DMS 273 treated with DMSO at 0.1 percent for 48 hours (cell line): ENCODE measurements at regions not wholly inside any gene's neighbourhood (a gene's known extent, or its start where the extent isn't known, plus 50 kb on each side); places are given as distances from the start of the nearest gene placed in this dataset.

Experiments used
- DNase-seq: peaks from one replicate; lab custom pipeline; 2025; lab: John Stamatoyannopoulos, UW

DNA sequence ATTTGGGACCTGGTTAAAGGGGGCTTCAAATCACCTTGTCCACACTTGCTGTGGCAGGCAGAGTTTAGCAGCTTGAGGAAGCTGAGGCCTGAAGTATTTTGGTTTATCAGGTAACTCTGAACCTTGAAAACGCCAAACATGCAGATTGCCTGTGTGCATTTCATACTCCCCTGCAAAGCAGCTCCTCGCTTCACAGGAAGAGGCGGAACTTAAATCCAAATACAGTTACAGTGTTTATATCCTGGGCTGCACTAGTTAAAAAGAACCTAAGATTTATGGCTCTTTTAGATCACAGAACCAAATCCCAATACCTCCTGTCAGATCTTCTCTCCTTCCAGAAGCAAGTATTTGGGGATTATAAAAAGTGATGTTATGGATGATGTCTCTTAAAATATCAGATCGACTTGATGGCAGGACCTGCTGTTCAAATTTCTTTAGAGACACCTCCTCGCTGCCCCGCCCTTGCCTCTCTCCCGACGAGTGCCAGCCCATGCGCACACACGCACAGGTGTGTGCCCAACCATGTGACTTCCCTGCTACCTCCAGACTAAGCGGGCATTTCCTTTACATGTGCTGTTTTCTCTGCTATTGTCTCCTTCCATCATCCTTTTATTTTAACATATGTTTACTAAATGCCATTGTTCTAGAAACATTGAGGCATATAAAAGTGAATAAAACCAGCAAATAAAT lies 224.6 kb upstream of the FOXQ1 start:
- no peak for DNase-seq

DNA sequence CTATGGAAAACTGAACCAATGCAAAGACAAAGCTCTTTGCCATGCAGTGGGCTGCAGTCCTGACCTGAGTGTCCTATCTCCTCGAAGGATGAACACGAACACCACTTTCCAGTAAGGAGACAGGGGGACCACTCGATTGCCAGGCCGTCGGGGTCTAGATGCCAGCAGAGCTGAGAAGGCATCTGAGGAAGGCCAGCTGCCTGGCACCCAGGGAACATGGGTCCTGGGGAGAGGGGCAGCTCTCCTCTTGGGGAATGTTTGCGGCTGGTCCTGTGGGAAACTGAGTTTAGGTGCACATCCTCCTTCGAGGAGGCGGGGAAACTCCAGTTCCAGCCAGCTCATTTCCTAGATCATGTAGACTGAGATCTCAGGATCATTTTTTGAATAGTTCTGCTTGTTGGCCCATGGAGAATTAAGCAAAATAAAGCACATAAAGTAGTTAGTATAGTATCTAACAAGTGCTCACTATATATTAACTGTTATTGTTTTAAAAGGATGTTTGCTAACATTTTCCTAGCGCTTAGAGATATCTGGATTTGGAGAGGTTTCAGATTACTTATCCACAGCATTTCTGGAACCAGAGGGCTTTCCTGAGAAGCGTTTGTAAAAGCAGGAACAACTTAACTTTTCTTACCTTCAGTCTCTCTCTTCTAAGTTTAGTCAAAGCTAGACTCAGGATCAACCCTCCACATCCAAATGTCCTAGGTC lies 225.3 kb upstream of the FOXQ1 start:
- DNase-seq = no peak

GRCh38 chr6:1082285-1082935 lies 229.5 kb upstream of the FOXQ1 start:
- DNase-seq = no peak

GRCh38 chr6:1081551-1082284 lies 230.2 kb upstream of the FOXQ1 start:
- DNase-seq = no peak

DNA sequence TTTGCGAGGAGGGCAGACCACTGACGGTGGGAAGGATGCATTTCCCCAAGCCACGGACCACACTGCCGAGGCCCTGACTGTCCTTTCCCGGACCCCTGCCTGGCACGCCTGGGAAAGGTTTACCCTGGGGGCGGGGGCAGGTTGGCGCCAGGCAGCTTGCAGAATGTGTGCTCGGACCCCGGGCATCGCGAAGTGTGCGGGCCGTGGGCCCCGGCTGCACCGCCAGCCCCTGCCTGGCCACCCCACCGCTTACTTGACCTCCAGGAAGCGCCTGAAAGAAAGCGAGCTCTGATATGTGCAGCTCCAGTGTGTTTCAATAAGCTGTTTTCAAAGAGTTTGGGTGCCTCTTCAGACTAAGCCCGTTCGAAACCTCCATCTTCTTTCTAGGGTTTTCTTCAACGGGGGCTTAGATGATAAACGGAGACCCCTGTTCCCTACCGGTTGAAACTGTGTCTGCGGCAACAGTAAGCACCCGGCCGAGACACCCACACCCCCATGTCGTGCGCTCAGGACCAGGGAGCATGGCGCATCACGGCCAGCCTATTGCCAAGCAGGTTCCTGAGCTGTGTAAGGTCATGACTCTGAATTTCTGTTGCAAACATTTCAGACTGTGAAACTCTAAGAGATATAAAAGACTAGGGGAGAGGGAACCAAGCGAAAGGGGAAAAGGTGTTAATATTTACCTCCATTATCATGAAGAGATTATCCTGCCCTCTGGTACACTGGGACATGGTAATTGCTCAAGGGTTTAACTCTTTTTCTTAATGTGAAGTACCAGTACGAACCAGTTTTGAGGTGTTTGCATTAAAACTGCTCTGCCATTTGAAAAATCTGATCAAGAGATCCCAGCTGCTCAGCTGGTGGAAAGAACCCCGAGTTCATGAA lies 231.2 kb upstream of the FOXQ1 start:
- DNase-seq = no peak

- DNase-seq = no peak
These were observed 232.4 kb upstream of the FOXQ1 start for GRCh38 chr6:1079525-1079924.

- DNase-seq = no peak
These were observed 234.2 kb upstream of the FOXQ1 start for GRCh38 chr6:1077478-1078416.

GRCh38 chr6:1076531-1077459 lies 235.1 kb upstream of the FOXQ1 start:
- no peak for DNase-seq

GRCh38 chr6:1075880-1076279 lies 236.0 kb upstream of the FOXQ1 start:
- DNase-seq = no peak

DNA sequence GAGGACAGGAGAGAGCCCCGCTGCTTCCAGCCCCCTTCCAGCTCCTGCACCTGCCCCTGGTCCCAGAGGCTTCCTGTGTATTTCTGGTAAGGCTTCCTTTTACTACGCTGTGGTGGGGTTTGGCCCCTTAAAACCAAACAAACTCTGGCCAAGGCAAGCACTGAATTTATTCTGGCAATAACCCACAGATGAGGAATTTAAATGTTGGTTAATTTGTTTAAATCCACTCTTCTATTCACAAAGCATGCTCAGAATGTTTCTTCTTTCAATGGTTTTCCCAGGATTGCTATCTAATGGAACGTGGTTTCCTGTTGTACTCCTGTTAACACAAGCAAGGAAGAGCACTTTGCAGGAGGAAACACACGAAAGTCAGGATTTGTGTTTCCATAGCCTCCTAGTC lies 236.5 kb upstream of the FOXQ1 start:
- DNase-seq = no peak

- DNase-seq = no peak
These were observed 241.8 kb upstream of the FOXQ1 start for GRCh38 chr6:1070085-1070521.

GRCh38 chr6:1068905-1069304 lies 243.0 kb upstream of the FOXQ1 start:
- DNase-seq = no peak

DNA sequence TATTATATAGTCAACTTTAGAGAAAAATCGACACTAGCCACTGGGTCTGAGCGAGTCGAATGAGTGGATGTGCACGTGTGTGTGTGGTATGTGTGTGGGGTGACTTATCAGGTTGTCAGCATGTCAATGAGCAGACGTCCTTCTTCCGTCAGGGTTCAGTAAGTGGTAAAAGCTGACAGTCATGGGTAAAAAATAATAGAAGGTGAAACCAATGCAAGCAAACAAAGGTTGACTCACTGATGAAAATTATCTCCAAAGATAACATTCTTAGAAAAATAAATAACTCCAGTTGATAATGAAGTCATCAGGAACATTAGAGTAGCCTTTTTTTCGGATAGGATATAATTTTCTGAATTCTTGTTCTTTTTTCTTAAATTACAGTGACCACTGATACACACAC lies 243.8 kb upstream of the FOXQ1 start:
- DNase-seq = no peak

- DNase-seq = no peak
These were observed 244.6 kb upstream of the FOXQ1 start for GRCh38 chr6:1067346-1067745.

DNA sequence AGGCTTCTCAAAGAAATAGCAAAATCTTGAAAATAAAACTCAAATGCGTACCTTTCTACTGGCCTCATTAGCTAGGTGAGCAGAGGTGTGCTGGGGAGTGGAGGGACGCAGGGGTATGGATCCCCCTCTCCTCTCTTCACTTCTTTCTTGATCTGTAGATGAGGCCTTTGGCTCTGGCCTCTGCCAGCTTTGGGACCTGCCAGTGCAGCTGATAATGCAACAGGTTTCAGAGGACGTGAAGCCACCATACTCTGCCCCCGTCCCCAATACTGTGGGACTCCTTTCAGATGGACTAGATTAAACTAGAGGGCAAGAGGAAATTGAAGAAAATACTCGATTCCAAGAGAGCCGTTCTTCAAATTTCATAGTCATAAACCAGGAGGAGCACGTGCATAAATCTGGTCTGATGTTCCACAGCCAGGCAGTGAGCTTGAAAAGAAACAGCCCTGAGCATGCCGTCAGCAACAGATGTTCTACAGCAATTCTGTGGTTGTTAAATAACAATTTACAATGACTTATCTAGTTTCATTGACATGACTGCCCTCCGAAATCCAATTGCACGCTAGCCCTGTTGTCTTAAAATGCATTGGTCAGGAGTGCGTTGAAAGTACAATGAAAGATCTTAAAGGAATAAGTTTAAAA lies 245.3 kb upstream of the FOXQ1 start:
- DNase-seq = no peak

DNA sequence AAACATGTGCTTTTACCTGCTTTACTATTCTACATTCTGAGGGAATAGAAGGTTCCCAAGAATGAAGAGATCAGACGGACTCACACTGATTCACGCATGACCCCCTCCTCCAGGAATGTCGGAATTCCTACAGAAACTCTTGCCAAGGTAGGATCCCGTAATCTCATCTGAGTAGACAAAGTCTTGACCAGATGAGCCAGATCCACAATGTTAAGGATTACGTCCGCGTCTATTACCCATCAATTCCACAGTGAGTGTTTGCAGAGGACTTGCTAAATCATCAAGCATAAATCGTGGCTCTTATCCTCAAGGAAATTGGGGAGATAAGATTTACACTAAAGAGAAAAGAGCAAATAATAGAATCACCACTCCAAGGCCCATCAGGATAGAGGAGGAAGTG lies 245.9 kb upstream of the FOXQ1 start:
- no peak for DNase-seq

DNA sequence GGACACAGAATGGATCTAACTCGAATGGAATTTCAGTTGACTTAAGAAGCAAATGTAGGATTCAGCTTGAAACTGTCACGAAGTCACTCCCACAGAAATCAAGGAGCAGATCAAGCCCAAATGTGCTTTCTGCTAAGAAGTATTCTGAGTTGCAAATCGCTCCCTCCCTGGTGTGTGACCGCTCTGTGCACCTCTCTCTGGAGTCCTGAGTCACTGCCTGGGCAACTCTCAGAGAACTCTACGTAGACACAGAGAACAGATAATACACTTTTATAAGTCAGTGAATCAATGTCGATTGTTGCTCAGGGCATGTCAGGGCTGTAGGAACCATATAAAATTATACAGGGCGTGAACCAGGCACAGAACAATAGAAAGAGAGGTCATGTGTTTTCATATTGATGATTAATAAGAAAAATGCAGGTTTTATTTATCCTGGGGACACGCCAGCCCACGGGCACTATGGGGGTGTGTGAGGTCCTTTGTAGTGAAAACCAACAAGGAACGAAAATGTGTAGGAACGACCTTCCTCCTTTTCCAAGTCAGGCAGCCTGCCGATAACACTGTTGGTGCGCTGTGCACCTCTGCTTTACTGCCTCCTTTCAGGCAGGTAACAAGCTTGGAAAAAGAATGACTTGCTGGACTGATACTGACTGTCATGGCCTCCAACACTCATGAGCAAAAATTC lies 248.1 kb upstream of the FOXQ1 start:
- no peak for DNase-seq
